H1 (cell line): ENCODE measurements at regions not wholly inside any gene's neighbourhood (a gene's known extent, or its start where the extent isn't known, plus 50 kb on each side); places are given as distances from the start of the nearest gene placed in this dataset.

ENCODE experiments used
- CHD7 ChIP-seq: fragments of 300-600 bp; sonication (generic); IDR thresholded peaks from 2 replicates; pipeline ENCODE4 v1.7.1; 2012; ENCODE audit warnings: low read length, moderate library complexity, mild to moderate bottlenecking, inconsistent platforms; ENCODE audit not compliant: insufficient replicate concordance

GRCh38 chr6:6723921-6724538 is 135.5 kb downstream of the LY86 start (continued):
- no peak for TF ChIP-seq CHD7
- TF ChIP-seq, all 59 proteins: peak for 5
